HEK293 (cell line): ENCODE measurements at regions not wholly inside any gene's neighbourhood (a gene's known extent, or its start where the extent isn't known, plus 50 kb on each side); places are given as distances from the start of the nearest gene placed in this dataset.

ENCODE experiments used
- CTCF ChIA-PET: fragments of 350-600 bp; formaldehyde crosslinking; extraction: SDS; loops from one replicate; lab custom pipeline; 2021; ENCODE audit warnings: antibody characterized with exemption; lab: Yijun Ruan, JAX
- POLR2A ChIA-PET: fragments of 300-600 bp; formaldehyde crosslinking; extraction: SDS; loops from one replicate; lab custom pipeline; 2020; ENCODE audit warnings: antibody characterized with exemption, inconsistent platforms; lab: Yijun Ruan, JAX
- H3K27ac ChIP-seq: fragments of 200-500 bp; sonication (Bioruptor generic); 2 replicates; pipeline ENCODE4 v1.5.1; 2014; ENCODE audit warnings: low read depth, low read length, control low read depth, inconsistent platforms; ENCODE audit errors: extremely low read depth
- H3K36me3 ChIP-seq, 2 experiments: fragments of 200-500 bp in 1 of 2; sonication (Bioruptor generic) in 1 of 2; 1 replicate in 1 of 2; 2 replicates in 1 of 2; pipeline ENCODE4 v1.5.1; 2014 to 2017; ENCODE audit warnings: inconsistent platforms in 2 of 2, low read length in 2 of 2; ENCODE audit not compliant: control insufficient read depth in 2 of 2, insufficient read depth in 1 of 2
- H3K4me1 ChIP-seq: fragments of 200-500 bp; sonication (Bioruptor generic); 2 replicates; pipeline ENCODE4 v1.5.1; 2014; ENCODE audit warnings: mild to moderate bottlenecking, low read length, inconsistent platforms; ENCODE audit not compliant: control insufficient read depth, insufficient read depth
- H3K4me3 ChIP-seq: 2 replicates; pipeline ENCODE4 v1.5.1; 2011; ENCODE audit warnings: low read depth, mild to moderate bottlenecking, control low read depth, low read length, moderate library complexity
- H3K9me3 ChIP-seq: fragments of 200-500 bp; sonication (Bioruptor generic); 2 replicates; pipeline ENCODE4 v1.5.1; 2014; ENCODE audit warnings: low read depth, low read length, inconsistent platforms; ENCODE audit not compliant: control insufficient read depth, insufficient read depth
- GLIS2 ChIP-seq: fragments of 450-650 bp; formaldehyde crosslinking; IDR thresholded peaks from 2 replicates; pipeline ENCODE4 v1.5.1; 2016; ENCODE audit warnings: missing biosample characterization, missing genetic modification characterization
- KLF1 ChIP-seq: fragments of 450-650 bp; formaldehyde crosslinking; IDR thresholded peaks from 2 replicates; pipeline ENCODE4 v1.5.1; 2016; ENCODE audit warnings: missing biosample characterization, missing genetic modification characterization
- KLF16 ChIP-seq: fragments of 450-650 bp; formaldehyde crosslinking; IDR thresholded peaks from 2 replicates; pipeline ENCODE4 v1.5.1; 2017; ENCODE audit warnings: missing biosample characterization, missing genetic modification characterization
- MYNN ChIP-seq: fragments of 450-650 bp; formaldehyde crosslinking; IDR thresholded peaks from 2 replicates; pipeline ENCODE4 v1.5.1; 2016; ENCODE audit warnings: missing biosample characterization, missing genetic modification characterization, borderline replicate concordance
- REPIN1 ChIP-seq: fragments of 450-650 bp; formaldehyde crosslinking; IDR thresholded peaks from 2 replicates; pipeline ENCODE4 v1.5.1; 2017; ENCODE audit warnings: missing biosample characterization, missing genetic modification characterization, low read depth
- ZBTB44 ChIP-seq: fragments of 450-650 bp; IDR thresholded peaks from 2 replicates; pipeline ENCODE4 v1.5.1; 2018; ENCODE audit warnings: missing biosample characterization, mild to moderate bottlenecking, missing genetic modification characterization
- ZBTB8A ChIP-seq: fragments of 450-650 bp; formaldehyde crosslinking; IDR thresholded peaks from 2 replicates; pipeline ENCODE4 v1.5.1; 2016; ENCODE audit warnings: missing biosample characterization, missing genetic modification characterization
- ZNF10 ChIP-seq: fragments of 450-650 bp; formaldehyde crosslinking; IDR thresholded peaks from 2 replicates; pipeline ENCODE4 v1.5.1; 2017; ENCODE audit warnings: missing biosample characterization, missing genetic modification characterization
- ZNF138 ChIP-seq: fragments of 450-650 bp; formaldehyde crosslinking; IDR thresholded peaks from 2 replicates; pipeline ENCODE4 v1.5.1; 2016; ENCODE audit warnings: missing biosample characterization, missing genetic modification characterization, borderline replicate concordance
- ZNF175 ChIP-seq: fragments of 450-650 bp; formaldehyde crosslinking; IDR thresholded peaks from 2 replicates; pipeline ENCODE4 v1.5.1; 2016; ENCODE audit warnings: missing biosample characterization, missing genetic modification characterization
- ZNF211 ChIP-seq: fragments of 450-650 bp; formaldehyde crosslinking; IDR thresholded peaks from 2 replicates; pipeline ENCODE4 v1.5.1; 2016; ENCODE audit warnings: low read depth, missing biosample characterization, missing genetic modification characterization
- ZNF223 ChIP-seq: fragments of 450-650 bp; formaldehyde crosslinking; IDR thresholded peaks from 2 replicates; pipeline ENCODE4 v1.5.1; 2016; ENCODE audit warnings: missing biosample characterization, missing genetic modification characterization
- ZNF341 ChIP-seq: fragments of 450-650 bp; formaldehyde crosslinking; IDR thresholded peaks from 2 replicates; pipeline ENCODE4; 2016; ENCODE audit warnings: low read depth, missing biosample characterization, missing genetic modification characterization
- ZNF488 ChIP-seq: fragments of 450-650 bp; formaldehyde crosslinking; IDR thresholded peaks from 2 replicates; pipeline ENCODE4 v1.5.1; 2016; ENCODE audit warnings: missing biosample characterization, missing genetic modification characterization
- ZNF624 ChIP-seq: fragments of 450-650 bp; formaldehyde crosslinking; IDR thresholded peaks from 2 replicates; pipeline ENCODE4 v1.5.1; 2017; ENCODE audit warnings: missing biosample characterization, missing genetic modification characterization
- ZNF626 ChIP-seq: fragments of 450-650 bp; sonication (Bioruptor Pico); formaldehyde crosslinking; IDR thresholded peaks from 2 replicates; pipeline ENCODE4 v1.5.1; 2018; ENCODE audit warnings: missing biosample characterization, missing genetic modification characterization, inconsistent platforms
- ZNF704 ChIP-seq: fragments of 450-650 bp; formaldehyde crosslinking; IDR thresholded peaks from 2 replicates; pipeline ENCODE4 v1.5.1; 2016; ENCODE audit warnings: missing biosample characterization, missing genetic modification characterization

- TF ChIP-seq ZNF211 (tag by site-specific recombination) (no peak), KLF16 (tag by site-specific recombination) (no peak), ZNF341 (tag by site-specific recombination) (no peak), ZNF488 (tag by site-specific recombination) (no peak)
Observed at GRCh38 chr2:128818248-128818647, 499.6 kb upstream of the HS6ST1 start (continued).

GRCh38 chr2:128818704-128819491 is 500.2 kb upstream of the HS6ST1 start:
- no peaks in the 10 kb centered on the region for H3K9me3 ChIP-seq
- ChIA-PET CTCF (interaction anchor here (0.6 to 0.7 kb wide), 2 partner anchors 252 to 438 kb away, joined by 3 read pairs; no protein-coding TSS in a partner anchor), POLR2A (no interaction called here)
- H3K36me3 ChIP-seq = no peaks in the 10 kb centered on the region
- H3K27ac ChIP-seq = no peak overlapping the region
- no peak for TF ChIP-seq ZBTB8A
- TF ChIP-seq ZNF626 (tag by site-specific recombination) = no peak
- TF ChIP-seq MYNN = no peak
- no peak for TF ChIP-seq ZNF138 (tag by site-specific recombination)
- TF ChIP-seq, all 188 proteins: peak for 0
- Histone ChIP-seq H3K4me3 (no peak overlapping the region), H3K4me1 (no peaks in the 10 kb centered on the region)

GRCh38 chr2:128820452-128820851 is 501.8 kb upstream of the HS6ST1 start:
- no peak for TF ChIP-seq ZNF223 (tag by site-specific recombination)
- TF ChIP-seq ZNF704 (tag by site-specific recombination) = no peak
- no peak for TF ChIP-seq GLIS2
- no peak for TF ChIP-seq ZNF624 (tag by site-specific recombination)
- TF ChIP-seq KLF1 (tag by site-specific recombination) = no peak
- no peak for TF ChIP-seq ZBTB44 (tag by site-specific recombination)
- no peak for TF ChIP-seq ZNF175 (tag by site-specific recombination)
- TF ChIP-seq REPIN1 (tag by site-specific recombination) = no peak
- no peak for TF ChIP-seq ZNF10 (tag by site-specific recombination)
- TF ChIP-seq, all 188 proteins: peak for 0
- H3K4me3 ChIP-seq = no peak overlapping the region
- no peaks in the 10 kb centered on the region for H3K9me3 ChIP-seq
- H3K27ac ChIP-seq = no peak overlapping the region
- no peaks in the 10 kb centered on the region for H3K4me1 ChIP-seq
- ChIA-PET POLR2A (no interaction called here), CTCF (interaction anchor here (0.6 kb wide), 2 partner anchors 61 to 433 kb away, joined by 3 to 4 read pairs; no protein-coding TSS in a partner anchor)
- H3K36me3 ChIP-seq = no peaks in the 10 kb centered on the region
